ENCODE measurements at regions not wholly inside any gene's neighbourhood (a gene's known extent, or its start where the extent isn't known, plus 50 kb on each side); places are given as distances from the start of the nearest gene placed in this dataset.
"Not testable (repeated sequence)": the region's sequence is repeated elsewhere in the genome, so short reads cannot be mapped to it uniquely, and the experiment has no call there.

DNA sequence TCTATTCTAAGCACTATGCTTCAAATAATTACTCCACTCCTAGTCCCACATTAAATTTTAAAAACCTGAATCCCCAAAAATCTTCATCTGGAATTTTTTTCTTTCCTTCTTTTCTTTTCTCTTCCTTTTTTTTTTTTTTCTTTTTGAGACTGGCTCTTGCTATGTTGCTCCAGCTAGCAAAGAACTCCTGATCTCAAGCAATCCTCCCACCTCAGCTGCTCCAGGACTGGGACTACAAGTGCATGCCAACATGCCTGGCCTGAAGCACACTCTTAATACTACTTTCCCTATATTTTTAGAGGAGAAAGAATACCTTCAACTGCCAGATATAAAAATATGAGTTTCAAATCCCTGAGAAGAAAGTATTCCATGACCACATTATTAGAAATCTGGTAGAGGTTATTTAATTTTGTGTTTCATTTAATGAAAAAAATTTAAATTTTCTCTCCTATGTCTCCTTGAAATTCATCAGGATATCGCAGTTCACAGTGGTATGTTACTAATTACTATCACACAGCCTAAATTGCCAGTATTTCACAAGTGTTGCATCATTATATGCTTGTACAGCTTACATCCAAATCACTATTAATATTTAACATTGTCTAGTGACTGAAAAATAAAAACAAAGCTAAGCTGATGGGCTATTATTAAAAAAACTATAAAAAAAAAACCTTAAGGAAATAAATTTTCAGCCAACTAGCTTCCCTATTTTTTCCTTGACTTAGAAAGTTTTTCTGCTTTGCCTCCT is 227.8 kb downstream of the NAF1 start:
- no peak for DNase-seq

DNA sequence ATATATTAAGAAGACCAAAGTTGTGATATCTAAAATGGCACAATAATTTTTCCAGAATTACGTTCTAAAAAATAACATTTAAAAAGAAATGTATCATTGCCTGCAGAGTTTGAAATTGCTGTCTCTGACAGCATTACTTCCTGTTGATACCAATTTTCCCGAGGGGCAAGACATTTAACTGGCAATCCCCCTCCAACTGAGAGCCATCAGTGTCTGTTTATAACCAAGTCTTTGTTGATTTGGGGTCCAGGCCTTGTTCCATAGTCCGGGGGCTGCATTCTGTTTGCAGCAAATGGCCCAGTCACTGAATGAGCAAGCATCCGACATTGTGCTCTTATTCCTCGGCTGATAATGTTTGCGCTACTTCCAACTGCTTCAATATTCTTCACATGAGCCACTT is 231.5 kb downstream of the NAF1 start:
- no peak for DNase-seq

DNA sequence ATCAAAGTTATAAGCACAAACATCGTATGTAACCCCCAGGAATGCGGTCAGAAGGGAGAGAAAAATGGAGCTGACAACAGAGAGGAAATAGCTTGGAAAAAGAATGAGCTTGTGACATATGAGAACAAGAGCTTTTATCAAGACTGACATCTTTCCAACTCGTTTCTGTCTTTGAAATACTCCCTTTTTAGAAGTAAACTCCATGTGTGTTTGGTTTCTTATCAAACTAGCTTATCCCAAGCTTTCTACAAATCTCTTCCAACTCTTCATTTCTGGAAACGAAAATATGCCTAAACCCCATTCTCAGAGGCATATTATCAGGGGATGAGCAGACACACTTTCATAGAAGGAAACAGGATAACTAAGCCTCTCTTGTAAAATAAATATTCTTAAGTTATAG is 235.4 kb downstream of the NAF1 start:
- no peak for DNase-seq

DNA sequence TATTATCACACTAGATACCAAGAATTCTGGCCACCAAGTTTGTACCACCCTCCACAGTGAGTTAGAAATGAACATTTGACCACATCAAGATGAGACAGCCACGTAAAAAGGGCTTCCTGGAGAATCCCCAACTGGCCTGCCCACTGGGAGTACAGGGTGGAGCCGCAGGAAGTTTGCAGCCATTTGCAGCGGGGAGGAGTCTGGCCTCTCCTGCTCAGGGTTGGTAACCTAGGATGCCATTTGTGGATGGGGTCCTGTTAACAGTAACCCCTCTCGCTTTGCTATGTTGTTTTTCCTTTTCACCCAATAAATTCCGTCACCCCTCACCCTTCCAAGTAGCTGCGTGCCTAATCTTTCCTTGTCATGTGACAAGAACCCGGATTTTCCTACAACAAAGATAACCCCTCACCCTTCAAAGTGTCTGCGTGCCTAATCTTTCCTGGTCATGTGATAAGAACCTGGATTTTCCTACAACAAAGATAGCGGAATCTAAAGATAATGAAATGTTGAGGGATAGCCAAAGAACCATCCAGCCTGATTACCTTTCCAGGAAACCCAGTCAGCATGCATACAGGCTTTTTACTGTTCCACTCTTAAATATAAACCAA is 245.4 kb downstream of the NAF1 start:
- DNase-seq: no peak

DNA sequence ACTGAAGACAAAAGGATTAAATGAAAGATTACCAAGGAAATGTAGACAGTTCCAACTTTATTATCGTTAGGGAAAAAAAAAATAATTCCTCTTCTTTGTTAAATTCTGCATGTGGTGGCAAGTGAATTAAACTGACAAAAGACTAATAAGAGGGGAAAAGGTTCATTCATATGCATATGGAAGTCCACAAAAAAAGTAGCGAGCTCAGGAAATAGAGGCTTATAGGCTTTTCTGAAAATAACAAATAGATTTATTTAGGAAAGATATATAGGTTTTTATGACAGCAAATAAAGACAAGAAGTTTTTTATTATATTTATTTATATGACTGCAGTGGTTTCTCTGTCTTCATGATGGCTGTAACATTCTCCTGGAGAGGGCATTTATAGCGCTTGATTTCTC is 246.0 kb downstream of the NAF1 start:
- DNase-seq: no peak

DNA sequence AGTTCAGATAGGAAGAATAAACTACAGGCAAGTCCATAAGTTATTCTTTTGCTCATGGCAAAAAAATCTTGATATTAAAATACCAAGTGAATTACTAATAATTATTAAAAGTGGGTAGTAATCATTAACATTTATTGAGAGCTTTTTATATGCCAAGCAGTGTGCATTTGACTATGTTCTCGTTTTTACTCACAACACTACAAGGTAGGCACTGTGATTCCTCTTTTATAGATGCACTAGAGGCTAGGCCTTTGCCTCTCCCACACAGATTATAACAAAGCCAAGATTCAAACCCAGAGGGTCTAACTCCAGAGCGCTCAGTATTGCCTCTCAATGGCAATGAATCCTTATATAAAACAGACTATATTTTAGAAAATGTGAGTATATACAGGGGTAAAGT is 254.2 kb downstream of the NAF1 start:
- no peak for DNase-seq

DNA sequence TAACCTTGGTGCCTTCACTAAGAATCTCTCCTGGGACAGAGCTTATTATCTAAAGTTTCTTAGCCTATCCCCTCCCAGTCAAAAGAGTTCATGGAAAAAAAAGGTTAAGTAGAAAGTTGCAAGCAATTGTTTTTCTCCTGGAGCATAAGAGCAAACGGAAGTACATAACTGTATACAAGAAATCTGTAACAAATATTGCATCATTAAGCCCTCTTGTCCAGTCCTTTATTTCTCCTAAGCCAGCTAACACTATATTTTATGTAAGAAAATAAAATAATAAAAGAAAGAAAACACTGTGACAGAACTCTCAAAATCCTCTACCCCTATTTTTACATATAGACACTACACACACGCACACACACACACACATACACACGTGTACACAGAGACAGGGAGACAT is 255.3 kb downstream of the NAF1 start:
- DNase-seq: no peak

DNA sequence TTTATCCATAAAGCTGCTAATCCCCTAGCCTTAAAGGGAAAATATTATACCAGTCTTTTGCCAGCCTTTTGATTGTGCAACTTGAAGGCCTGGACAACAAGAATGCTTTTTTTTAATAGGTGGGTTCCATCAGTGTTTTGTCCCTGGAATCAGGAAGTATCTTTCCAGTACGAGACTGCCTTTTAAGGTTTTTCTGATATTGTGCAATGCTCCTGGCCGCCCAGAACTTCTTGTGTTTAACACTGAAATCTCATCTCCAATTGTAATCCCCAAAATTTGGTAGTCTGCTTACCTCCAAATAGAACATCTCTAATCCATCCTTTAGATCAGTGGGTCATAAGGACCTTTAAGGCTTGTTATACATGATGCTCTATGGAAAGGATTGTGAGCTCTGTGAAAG is 256.7 kb downstream of the NAF1 start:
- no peak for DNase-seq

DNA sequence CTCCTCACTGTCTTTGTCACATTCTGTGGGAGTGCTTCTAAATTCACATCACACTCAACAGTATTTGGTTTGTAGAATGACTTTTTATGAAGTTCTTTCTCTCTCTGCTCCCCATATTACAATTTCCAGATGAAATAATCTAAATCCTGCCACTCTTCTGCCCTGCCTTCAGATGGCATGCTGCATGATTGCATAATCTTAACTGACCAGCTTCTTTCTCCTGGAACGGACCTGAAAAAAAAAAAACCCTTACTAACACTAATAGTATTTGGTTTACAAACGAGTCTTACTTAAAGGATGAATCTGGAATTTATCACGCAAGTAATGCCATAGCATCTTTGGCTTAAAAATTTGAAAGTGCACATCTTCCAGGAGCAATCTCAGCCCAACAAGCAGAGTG is 272.3 kb downstream of the NAF1 start:
- DNase-seq: no peak

DNA sequence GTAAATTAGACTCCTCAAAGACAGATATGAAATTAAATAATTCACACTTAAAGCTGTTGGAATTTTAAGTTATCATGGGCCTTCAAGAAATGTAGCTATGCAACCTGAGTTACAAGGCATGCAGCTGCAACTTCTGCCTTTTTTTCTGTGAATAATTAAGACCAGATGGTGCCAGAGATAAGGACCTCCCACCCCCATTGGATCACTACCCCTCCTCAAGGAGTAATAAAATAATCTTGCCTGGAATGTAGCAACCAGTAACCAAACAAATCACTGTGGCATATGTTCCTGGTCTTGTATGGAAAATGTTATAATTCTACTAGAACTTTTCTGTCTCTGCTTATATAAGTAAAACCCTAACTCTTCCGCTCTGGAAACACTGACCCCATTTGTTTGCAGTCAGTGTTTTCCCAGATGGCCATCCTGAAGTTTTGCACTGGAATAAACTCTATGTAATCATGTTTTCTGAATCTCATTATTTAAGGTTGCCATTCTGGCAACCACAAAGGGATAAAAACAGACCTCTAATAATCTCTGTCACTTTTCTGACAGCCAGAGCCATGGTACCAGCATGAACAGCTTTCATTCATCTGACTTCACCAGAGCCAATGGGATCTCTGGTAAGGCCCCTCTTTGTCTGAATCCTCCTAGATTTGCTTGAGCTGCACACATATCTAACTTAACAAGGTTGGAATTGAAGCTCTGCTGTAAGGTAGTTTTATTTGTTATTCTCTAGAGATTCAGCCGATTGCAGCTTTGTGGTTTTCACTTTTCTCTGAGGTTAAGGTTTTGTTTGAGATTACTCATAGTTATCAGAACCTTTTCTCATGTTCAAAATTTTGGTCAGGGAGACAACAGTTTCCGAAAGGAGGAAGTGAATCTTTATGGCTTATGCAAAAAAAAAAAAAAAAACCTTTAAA is 274.6 kb downstream of the NAF1 start:
- no peak for DNase-seq

DNA sequence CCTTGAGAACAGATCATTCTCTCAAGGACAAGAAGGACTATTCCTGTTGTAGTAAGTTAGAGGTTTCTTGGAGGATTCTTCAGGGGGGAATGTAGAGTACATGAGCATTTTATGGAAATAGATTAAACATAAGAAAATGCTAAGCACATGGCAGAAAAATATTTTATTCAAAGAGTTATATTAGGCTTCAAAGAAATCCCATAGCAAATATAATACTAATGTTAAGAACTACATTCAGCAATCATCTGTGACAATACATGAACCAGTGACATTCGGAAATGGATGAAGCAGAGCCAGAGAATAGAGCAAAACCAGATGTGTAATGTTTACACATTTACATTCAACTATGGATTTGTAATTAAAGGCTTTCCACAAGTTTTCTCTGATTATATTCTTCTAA is 288.6 kb downstream of the NAF1 start:
- no peak for DNase-seq

DNA sequence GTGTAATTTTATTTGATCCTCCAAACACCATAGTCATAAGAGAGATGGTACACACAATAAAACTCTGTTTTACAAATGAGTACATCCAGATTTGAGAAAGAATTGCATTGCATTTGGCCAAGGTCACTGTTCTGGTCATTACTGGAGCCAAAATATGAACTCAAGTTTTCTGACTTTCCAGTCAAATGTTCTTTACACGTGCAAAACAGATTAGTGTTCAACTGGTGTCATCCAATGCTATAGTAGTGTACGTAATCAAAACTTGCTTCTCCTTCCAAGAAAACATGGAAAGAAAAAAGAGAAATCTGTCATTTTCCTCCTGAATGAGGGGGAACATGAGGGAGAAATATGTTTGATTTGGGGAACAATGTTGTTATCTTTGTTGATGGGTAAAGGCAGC is 291.9 kb downstream of the NAF1 start:
- no peak for DNase-seq

DNA sequence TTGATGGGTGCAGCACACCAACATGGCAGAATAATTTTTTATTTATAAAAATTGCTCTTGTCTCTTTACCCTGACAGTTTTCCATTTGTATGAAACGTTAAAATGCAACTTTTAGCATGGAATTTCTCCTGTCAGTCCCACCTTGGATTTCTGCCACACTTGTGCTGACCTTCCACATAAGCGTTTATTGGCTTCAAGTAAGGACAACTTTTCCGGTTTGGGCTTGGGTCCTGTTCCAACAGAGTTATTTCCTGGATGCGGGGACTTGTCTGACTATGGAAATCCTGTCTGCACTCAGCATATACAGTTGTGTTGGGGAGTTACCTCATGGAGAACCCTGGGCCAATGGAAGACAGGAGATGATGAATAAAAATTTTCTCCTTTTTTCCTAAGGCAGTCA is 294.7 kb downstream of the NAF1 start:
- no peak for DNase-seq

DNA sequence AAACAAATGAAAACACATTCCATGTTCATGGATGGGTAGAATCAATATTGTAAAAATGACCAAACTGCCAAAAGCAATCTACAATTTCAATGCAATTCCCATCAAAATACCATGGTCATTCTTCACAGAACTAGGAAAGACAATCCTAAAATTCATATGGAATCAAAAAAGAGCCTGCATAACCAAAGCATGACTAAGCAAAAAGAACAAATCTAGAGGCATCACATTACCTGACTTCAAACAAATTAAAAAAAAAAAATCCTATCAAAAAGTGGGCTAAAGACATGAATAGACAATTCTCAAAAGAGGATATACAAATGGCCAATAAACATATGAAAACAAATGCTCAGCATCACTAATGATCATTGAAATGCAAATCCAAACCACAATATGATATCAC is 297.5 kb downstream of the NAF1 start:
- no peak for DNase-seq

DNA sequence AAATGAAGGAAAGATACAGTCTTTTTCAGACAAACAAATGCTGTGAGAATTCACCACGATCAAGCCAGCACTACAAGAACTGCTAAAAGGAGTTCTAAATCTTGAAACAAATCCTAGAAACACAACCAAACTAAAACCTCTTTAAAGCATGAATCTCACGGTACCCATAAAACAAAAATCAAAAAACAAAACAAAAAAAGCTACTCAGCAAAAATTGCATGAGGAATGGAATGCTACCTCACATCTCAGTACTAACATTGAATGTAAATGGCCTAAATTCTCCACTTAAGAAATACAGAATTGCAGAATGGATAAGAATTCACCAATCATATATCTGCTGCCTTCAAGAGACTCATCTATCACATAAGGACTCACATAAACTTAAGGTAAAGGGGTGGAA is 300.1 kb downstream of the NAF1 start:
- no peak for DNase-seq

DNA sequence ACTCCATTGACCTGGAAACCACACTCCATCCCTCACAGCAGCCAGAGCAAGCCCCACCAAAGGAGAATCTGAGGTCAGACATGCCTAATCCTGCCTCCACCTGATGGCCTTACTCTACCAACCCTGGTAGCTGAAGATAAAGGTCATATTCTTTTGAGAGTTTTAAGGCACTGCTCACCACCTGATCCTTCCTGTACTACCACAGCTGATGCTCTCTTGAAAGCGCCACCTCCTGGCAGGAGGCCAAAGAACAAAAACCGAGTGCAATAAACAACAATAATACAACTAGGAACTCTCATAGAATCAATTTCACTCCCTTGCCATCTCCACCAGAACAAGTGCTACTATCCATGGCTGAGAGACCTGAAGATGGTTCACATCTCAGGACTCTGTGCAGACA is 301.6 kb downstream of the NAF1 start:
- DNase-seq: no peak

DNA sequence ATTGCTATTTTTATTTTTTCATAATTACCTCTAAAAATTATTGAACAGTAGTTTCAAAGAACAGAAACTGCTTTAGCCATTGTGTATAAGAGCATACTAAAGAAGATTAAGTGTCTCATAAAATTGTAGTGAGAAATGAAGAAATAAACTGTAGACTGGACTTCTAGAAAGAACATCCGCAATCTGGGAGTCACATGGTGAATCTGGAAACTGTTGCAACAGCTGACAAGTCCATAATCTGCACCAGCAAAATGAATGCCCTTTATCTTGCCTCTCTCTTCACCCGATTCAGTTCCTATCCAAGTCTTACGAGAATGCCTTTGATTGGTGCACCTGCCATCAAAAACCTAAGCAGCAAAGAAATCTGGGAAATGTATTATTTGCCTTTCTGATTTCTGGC is 312.9 kb downstream of the NAF1 start:
- no peak for DNase-seq

DNA sequence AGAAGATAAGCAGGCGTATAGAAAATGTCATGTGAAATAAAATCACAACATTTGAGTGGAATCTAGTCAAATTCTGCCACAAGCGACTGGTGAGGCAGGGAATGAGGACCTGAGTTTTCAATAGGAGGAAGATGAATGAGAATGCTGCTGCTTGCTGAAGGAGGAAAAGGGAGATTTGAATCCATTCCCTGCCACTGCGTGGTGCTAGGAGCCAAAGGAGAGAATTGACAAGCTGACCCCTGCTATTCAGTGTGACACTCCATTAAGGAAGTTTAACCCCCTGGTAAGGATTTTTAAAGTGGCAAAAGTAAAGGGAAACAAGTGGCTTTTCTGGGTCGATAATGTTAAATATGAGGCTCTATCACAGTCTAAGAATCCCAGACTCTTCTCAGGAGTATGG is 314.0 kb downstream of the NAF1 start:
- no peak for DNase-seq

DNA sequence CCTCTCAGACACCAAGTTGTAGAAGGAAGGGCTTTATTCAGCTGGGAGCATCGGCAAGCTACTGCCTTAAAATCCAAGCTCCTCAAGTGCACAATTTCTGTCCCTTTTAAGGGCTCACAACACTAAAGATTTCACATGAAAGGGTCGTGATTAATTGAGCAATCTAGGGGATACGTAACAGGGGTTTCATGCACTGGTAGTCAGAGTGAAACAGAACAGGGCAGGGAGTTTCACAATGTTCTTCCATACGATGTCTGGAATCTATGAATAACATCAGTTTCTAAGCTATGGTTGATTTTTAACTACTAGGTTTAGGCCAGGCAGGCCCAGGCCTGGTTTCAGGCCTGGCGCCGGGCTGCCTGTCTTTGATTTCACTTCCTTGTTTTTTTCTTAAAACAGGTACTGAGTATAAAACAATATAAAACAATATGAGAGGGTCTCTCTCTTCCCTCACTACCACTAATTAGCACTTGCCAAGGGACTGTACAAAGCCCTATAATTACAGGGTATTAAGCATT is 315.4 kb downstream of the NAF1 start:
- not testable (repeated sequence) for DNase-seq

DNA sequence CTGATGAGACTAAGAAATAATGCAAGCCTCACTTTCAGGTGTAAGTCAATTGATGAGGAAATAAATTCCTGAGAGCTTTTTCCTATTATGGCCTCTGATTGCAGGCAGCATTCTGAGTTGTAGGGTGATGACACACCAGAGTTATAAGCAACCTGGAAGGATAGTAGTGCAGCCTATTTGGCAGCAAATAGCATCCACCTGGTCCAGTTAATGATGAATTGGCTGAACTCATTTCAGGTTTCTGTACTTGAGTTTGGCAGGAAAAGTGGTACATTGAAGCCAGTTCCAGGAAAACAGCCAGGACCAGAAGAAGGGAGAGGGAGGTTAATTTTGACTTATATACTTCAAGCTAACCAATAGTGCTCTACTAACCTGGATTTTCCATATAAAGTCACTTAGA is 316.8 kb downstream of the NAF1 start:
- no peak for DNase-seq

DNA sequence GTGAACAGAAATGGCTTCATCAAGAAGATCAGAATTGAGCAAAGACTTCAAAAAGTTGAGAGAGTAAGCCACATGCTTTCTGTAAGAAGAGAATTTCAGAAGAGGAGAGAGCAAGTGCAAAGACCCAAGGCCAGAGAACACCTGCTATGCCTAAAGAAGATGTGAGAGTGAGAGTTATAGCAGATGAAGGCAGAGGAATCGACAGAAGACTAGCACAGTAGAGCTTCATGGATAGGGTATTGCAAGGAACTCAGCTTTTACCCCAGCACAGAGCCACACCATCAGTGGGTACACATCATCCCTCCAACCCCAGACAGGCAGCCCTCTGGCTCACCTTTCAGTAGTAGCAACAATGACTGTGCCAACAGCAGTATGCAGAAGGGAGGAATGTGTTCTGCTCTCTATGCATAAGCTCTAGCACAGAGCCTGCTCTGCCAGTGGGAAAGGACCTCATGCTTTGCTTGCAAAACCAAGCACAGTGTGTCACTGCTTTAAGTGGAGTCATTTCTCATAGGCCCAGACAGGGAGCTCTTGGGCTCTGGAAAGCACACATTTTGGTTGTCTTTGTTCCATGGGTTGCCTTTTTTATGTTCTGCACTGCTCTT is 318.6 kb downstream of the NAF1 start:
- DNase-seq: no peak

DNA sequence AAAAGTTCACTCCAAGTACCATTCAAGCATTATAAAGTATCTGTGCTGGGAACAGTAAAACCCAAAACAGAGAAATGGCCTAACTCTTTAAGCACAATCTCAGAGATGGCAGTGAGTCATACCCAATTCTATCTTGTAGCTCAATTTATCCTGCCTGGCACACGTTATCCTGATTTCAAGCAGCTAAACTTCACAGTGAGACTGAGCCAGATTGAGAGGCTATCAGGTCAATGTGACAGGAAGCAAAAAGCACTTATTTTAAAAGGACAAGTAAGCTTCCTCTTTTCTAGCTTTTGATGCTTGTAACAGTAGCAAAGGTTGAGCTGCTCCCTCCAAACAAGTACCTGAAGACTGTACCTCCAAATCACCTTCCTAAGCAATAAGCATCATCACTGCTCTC is 324.9 kb downstream of the NAF1 start:
- no peak for DNase-seq

DNA sequence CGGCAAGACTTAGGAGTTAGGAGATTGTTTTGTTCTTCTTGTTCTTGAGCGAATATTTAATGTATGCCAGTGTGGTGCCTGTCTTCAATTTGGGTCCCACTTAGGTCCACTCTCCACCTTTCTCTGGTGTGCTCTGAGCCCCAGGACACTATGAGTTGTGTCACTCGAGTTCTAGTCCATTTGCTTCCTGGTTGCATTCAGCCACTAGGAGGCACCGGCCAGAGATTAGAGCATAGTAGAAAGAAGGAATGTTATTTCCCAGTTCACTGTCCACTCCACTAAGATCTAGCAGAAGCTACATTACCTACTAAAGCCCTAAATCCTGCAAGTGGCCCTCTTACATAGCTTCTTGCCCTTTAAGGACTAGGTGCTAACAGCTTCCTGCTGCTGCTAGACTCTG is 326.9 kb downstream of the NAF1 start:
- no peak for DNase-seq
